ENCODE measurements at regions not wholly inside any gene's neighbourhood (a gene's known extent, or its start where the extent isn't known, plus 50 kb on each side); places are given as distances from the start of the nearest gene placed in this dataset.

- DNase-seq (ENCODE audit: low read depth): no peak
Observed at GRCh38 chrX:141641138-141641537, 51.6 kb downstream of the SPANXA2 start.

DNA sequence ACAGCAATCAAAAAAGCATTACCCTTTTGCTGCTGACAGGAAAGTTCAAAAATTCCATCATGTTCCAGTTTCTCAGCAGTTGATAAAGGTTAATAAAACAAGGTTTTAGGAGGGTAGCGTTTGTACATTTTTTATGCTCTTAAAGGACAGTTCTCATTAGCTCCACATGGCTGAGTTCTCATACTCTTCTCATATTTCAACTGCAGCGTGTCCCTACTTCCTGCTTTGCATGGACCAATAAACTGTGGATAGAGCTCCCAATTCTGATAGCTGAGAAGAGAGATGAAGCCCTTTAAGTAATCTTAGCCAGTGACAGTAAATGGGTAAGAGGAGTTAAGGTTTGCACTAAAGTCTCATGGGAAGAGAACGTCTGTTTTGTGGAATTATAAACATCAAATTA lies 53.5 kb downstream of the SPANXA2 start:
- peak; percentile 25 for DNase-seq (ENCODE audit: low read depth)
